Activated CD4-positive, alpha-beta memory T cell treated with anti-CD3 and anti-CD28 coated beads, Interleukin-2, amount 10 ng/mL, durations not matched to agents 7 days and 5 days (primary cell): ENCODE measurements at regions not wholly inside any gene's neighbourhood (a gene's known extent, or its start where the extent isn't known, plus 50 kb on each side); places are given as distances from the start of the nearest gene placed in this dataset.

Source experiments
- CTCF ChIA-PET: fragments of 350-600 bp; sonication (Branson Sonifier 250); formaldehyde crosslinking; loops from one replicate; lab custom pipeline; 2021; ENCODE audit warnings: antibody characterized with exemption, inconsistent platforms; lab: Charles Lee
- POLR2A ChIA-PET: fragments of 350-600 bp; sonication (Branson Sonifier 250); formaldehyde crosslinking; loops from one replicate; lab custom pipeline; 2021; ENCODE audit warnings: antibody characterized with exemption; lab: Charles Lee
- DNase-seq: peaks from one replicate; pipeline ENCODE4 v3.0.0-alpha.2; 2020
- H3K27ac Mint-ChIP-seq: one replicate; pipeline ENCODE4 v1.8.0; 2021; ENCODE audit warnings: mild to moderate bottlenecking, mixed read lengths
- H3K27me3 Mint-ChIP-seq: one replicate; pipeline ENCODE4 v1.8.0; 2021; ENCODE audit warnings: mixed read lengths
- H3K36me3 Mint-ChIP-seq: one replicate; pipeline ENCODE4 v1.8.0; 2021; ENCODE audit warnings: low read depth, mixed read lengths
- H3K4me1 Mint-ChIP-seq: one replicate; pipeline ENCODE4 v1.8.0; 2021; ENCODE audit warnings: mixed read lengths
- H3K4me3 Mint-ChIP-seq: one replicate; pipeline ENCODE4 v1.8.0; 2021; ENCODE audit warnings: mild to moderate bottlenecking, mixed read lengths
- H3K9me3 Mint-ChIP-seq: one replicate; pipeline ENCODE4 v1.8.0; 2021; ENCODE audit warnings: mixed read lengths

DNA sequence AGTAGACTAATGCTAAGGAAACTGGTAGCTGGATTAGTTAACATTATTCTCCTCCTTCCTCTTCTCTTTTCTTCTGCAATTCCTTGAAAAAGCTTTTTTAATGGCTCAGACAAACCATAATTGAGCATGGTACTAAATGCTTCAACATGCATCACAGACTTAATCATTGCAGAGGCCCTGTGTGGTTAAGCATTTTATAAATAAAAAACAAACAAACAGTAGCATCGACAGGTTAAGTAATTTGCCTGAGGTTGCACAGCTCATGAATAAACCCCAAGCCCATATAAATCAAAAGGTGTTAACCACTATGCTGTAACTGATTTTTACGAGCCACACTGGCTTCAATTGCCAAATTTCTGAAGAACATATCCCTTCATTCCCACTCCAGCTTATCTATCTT is 462.1 kb downstream of the LMO4 start:
- DNase-seq, result no peak
- H3K4me1 Mint-ChIP-seq, result no peaks in the 10 kb centered on the region
- no peak overlapping the region for H3K27ac Mint-ChIP-seq
- no peaks in the 10 kb centered on the region for H3K36me3 Mint-ChIP-seq
- H3K27me3 Mint-ChIP-seq, result no peaks in the 10 kb centered on the region
- H3K9me3 Mint-ChIP-seq, result no peaks in the 10 kb centered on the region
- CTCF ChIA-PET, result no interaction called here
- no peak overlapping the region for H3K4me3 Mint-ChIP-seq
- POLR2A ChIA-PET, result no interaction called here

DNA sequence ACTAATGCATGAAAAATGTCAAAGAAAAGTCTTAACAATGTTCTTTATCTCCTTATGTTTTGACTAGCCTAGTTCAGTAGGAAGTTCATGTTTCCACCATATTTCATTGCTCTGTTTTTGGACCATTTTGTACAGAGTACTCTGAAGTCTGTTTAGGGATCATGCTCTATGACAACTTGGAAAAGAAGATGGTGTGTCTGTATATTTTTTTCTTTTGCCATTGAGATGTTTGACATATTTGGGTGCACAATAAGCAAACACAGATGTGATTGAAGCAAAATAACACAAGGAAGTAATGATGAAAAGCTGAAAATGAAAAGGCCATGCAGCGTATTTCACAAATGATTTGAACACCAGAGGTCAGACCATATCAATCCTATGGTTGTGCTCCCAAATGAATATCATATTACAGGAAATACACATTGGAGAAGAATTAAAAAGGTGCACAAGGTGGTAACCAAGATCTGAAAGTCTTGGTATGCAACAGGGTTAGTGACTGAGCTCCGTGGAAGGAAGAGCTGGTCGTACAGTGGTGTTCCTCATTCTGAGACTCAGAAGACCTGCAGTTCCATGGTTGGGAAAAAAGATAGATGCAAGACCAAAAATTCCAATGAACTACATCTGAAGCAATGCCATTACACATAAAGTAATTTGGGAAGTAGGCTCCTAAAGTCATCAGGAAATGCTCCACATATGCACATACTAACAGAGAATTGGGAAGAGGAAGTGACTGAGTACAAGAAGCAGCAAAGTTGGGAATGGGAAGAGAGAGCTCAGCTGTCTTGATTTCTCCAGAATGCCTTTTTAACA is 463.5 kb downstream of the LMO4 start:
- POLR2A ChIA-PET, result no interaction called here
- no peak overlapping the region for H3K4me3 Mint-ChIP-seq
- H3K4me1 Mint-ChIP-seq, result no peaks in the 10 kb centered on the region
- DNase-seq, result no peak
- H3K36me3 Mint-ChIP-seq, result no peaks in the 10 kb centered on the region
- H3K9me3 Mint-ChIP-seq, result no peaks in the 10 kb centered on the region
- CTCF ChIA-PET, result no interaction called here
- H3K27me3 Mint-ChIP-seq, result no peaks in the 10 kb centered on the region
- no peak overlapping the region for H3K27ac Mint-ChIP-seq

DNA sequence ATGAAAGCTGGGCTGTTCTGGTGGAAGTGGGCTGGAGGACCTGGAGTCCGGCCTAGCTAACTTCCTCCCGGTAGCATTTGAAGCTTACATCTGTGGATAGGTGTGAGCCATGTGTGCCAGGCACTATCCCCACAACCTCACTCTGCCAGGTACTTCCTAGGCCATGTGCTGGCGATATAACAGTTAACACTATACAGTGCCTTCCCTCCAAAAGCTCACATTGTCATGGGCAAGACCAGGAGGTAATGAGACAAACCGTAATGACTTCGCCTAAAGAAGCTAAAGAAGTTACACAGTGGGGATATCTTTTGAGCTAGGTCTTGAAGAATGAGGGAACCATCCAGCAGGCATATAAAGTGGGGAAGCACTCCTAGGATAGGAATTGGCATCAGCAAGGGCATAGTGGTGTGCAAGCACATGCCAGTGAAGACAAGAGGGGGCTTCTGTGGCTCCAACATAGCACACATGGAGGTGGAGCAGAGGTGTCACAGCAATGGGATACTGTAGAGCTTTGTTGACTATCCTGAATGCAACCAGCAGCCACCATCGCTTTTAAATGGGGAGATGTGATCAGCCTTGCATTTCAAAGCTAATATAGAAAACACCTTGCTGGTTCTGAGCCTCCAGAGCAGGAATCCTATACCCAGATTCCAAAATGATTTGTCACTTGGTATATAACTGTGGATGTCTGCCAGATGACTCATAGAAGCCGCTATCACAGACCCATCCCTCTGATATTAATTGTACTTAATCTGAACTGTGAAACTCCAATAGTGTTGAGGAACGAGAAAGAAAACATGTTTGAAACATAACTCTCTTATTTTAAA is 466.3 kb downstream of the LMO4 start:
- no peaks in the 10 kb centered on the region for H3K4me1 Mint-ChIP-seq
- no peaks in the 10 kb centered on the region for H3K27me3 Mint-ChIP-seq
- ChIA-PET CTCF (no interaction called here), POLR2A (no interaction called here)
- no peaks in the 10 kb centered on the region for H3K9me3 Mint-ChIP-seq
- H3K4me3 Mint-ChIP-seq, result no peak overlapping the region
- DNase-seq, result no peak
- no peak overlapping the region for H3K27ac Mint-ChIP-seq
- no peaks in the 10 kb centered on the region for H3K36me3 Mint-ChIP-seq

DNA sequence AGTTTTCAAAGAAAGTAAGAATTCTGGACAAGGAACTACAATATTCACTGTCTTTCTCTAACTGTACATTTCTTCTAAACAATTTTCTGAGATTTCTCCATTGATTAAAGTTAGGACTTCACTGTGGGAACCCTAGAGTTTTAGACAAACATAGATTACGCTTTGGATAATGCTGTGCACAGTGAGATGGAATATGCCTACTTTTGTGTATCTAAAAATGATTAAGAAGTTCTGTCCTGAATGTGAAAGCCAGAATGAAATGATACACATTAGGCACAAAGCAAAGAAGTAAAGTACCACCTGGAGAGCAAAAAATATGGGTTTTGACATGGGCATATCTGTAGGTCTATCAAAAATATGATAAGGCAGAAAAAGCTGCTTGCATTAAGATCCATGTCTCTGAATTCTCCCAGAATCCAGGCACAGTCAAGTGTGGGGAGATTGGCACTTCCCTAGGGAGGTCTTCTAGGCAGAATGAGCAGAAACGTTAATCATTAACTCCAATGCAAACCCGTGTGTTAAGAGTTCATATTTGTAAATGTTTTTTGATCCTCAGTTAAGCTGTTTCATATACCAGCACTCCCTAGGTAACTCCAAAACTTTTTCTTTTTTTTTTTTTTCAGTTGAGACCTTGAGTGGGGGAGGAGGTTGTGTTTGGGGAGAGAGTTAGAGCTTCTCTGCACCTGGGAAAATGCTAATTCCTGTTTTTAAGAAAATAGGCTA is 467.1 kb downstream of the LMO4 start:
- no peaks in the 10 kb centered on the region for H3K4me1 Mint-ChIP-seq
- H3K9me3 Mint-ChIP-seq, result no peaks in the 10 kb centered on the region
- H3K27me3 Mint-ChIP-seq, result no peaks in the 10 kb centered on the region
- ChIA-PET CTCF (no interaction called here), POLR2A (no interaction called here)
- no peak for DNase-seq
- no peak overlapping the region for H3K27ac Mint-ChIP-seq
- H3K4me3 Mint-ChIP-seq, result no peak overlapping the region
- H3K36me3 Mint-ChIP-seq, result no peaks in the 10 kb centered on the region

DNA sequence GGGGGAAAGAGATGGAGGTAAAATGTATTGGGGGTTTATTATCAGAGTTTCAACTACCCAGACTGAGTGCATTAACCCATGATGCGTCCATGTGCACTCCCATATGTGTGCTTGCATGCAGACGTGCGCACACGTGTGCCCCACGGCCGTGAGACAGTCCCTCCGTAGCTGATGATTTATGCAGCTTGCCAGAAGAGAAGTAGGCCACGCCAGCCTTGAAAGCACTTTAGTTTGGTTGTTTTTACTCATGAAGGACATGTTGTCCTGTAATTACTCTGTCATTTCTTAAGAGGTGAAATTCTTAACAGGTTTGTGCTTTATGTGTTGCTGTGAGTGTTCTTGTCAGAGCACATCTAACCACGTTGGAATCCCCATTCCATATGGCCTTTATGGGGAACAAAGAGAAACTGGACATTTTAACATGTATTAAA is 467.8 kb downstream of the LMO4 start:
- no peaks in the 10 kb centered on the region for H3K9me3 Mint-ChIP-seq
- ChIA-PET CTCF (no interaction called here), POLR2A (no interaction called here)
- H3K36me3 Mint-ChIP-seq, result no peaks in the 10 kb centered on the region
- H3K27me3 Mint-ChIP-seq, result no peaks in the 10 kb centered on the region
- DNase-seq, result no peak
- no peak overlapping the region for H3K27ac Mint-ChIP-seq
- H3K4me1 Mint-ChIP-seq, result no peaks in the 10 kb centered on the region
- H3K4me3 Mint-ChIP-seq, result no peak overlapping the region

DNA sequence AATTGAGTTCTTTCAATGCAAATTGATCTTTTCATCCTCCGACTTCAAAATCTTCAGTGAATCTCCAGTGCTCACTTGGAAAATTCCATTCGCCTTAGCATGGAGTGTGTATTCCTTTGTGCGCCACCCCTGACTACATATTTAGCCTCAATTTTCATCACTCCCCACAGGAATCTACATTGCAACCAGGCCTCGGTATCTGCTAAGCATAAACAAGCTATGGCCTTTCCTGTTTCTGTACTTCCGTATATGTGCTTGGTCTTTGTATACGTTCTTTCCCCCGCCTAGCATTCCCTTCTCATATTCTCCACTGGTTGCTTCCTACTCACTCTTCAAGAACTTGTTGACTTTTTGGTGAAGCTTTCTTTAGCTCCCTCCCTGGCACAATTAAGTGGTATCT is 470.8 kb downstream of the LMO4 start:
- no peak for DNase-seq
- POLR2A ChIA-PET, result no interaction called here
- Mint-ChIP-seq H3K4me3 (no peak overlapping the region), H3K36me3 (no peaks in the 10 kb centered on the region), H3K27ac (no peak overlapping the region), H3K9me3 (no peaks in the 10 kb centered on the region), H3K4me1 (no peaks in the 10 kb centered on the region), H3K27me3 (no peaks in the 10 kb centered on the region)
- CTCF ChIA-PET, result no interaction called here

DNA sequence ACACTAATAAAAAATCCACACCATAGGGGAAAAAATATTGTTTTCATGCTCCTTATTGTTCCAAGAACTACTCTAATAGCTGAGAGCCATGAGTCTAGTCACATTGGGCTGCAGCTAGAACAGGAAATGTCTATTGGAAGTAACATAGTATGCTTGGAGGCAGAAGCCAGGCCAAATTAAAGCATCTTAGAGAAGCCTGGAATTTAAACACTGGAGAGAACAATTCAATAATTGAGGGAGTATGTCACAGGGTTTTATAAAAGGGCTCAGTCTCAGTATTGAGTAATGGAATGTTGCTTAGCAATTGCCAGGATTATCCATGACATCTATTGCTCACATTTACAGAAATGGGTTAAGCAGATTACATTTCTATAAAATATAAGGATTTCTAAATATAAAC is 471.3 kb downstream of the LMO4 start:
- H3K4me1 Mint-ChIP-seq, result no peaks in the 10 kb centered on the region
- H3K36me3 Mint-ChIP-seq, result no peaks in the 10 kb centered on the region
- no peaks in the 10 kb centered on the region for H3K9me3 Mint-ChIP-seq
- H3K4me3 Mint-ChIP-seq, result no peak overlapping the region
- H3K27ac Mint-ChIP-seq, result no peak overlapping the region
- no peaks in the 10 kb centered on the region for H3K27me3 Mint-ChIP-seq
- no peak for DNase-seq
- ChIA-PET CTCF (no interaction called here), POLR2A (no interaction called here)

DNA sequence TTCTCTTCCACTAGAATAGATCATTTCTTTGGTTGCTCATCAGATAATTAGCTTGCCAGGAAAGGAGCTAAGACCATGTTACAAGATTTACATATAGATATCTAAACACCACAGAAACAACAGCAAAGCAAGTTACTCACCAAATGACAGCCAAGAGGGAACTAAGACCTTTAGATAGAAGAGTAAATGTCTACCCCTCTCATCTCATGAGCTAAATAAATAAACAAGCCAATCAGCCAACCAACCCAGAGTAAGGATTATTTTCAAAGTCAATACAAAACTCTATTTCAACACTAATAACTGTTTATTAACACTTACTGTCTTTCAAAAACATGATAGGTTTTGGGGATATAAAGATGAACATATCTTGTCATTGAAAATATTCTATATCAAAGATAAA is 474.7 kb downstream of the LMO4 start:
- no peaks in the 10 kb centered on the region for H3K36me3 Mint-ChIP-seq
- POLR2A ChIA-PET, result no interaction called here
- no peaks in the 10 kb centered on the region for H3K27me3 Mint-ChIP-seq
- CTCF ChIA-PET, result no interaction called here
- H3K4me1 Mint-ChIP-seq, result no peaks in the 10 kb centered on the region
- DNase-seq, result no peak
- no peak overlapping the region for H3K4me3 Mint-ChIP-seq
- no peaks in the 10 kb centered on the region for H3K9me3 Mint-ChIP-seq
- H3K27ac Mint-ChIP-seq, result no peak overlapping the region

DNA sequence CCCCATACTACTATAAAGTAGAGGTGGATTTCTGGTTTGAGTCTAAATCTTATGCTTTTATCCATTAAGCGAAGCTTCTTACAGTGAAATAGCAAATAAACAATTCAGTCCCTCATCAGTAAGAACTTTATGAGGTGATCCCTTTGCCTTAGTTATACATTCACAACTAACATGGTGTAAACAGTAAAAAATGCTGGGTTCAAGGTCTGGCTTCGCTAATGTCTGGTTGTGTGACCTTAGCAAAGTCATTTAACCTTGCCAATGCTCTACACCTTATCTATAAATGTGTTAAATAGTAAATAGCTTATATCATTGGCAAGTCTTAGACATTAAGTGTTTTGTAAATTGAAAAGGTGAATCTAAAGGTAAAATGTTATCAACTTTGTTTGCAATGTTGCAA is 475.4 kb downstream of the LMO4 start:
- POLR2A ChIA-PET, result no interaction called here
- CTCF ChIA-PET, result no interaction called here
- Mint-ChIP-seq H3K4me1 (no peaks in the 10 kb centered on the region), H3K4me3 (no peak overlapping the region), H3K27ac (no peak overlapping the region), H3K9me3 (no peaks in the 10 kb centered on the region), H3K36me3 (no peaks in the 10 kb centered on the region), H3K27me3 (no peaks in the 10 kb centered on the region)
- no peak for DNase-seq

DNA sequence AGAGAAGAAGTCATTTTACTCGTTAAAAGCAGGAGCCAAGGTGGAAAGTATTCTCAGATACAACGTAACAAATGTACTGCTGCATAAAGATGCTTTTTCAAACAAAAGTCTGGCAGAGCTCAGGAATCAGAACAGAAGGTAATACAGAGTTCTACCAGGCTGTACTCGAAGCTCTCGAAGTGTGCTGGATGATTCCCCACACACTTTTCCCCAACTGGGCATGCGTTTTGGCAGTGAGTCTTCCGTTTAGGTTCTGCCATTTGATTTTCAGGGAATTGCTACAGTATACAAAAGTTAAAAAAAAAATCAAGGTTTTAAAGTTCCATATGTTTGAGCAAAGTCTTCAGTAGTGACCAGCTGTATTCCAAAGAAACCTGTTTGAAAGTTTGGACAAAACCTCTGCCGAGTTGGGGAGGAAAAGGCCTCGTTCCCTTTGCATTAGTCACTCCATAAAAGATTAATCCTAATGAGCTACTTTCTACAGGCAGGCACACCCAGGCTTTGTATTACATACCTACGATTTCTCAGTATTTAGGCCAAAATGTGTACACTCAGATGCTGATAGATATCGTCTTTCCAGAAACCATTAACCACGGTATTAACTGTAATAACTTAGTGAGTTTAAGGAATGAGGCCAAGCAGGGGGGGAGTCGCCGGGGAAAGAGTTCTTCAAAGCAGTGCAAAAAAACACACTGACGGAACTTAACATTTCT is 477.1 kb downstream of the LMO4 start:
- no peak overlapping the region for H3K4me3 Mint-ChIP-seq
- H3K27ac Mint-ChIP-seq, result no peak overlapping the region
- H3K27me3 Mint-ChIP-seq, result no peaks in the 10 kb centered on the region
- H3K4me1 Mint-ChIP-seq, result no peaks in the 10 kb centered on the region
- ChIA-PET CTCF (no interaction called here), POLR2A (no interaction called here)
- DNase-seq, result no peak
- H3K9me3 Mint-ChIP-seq, result no peaks in the 10 kb centered on the region
- H3K36me3 Mint-ChIP-seq, result no peaks in the 10 kb centered on the region

DNA sequence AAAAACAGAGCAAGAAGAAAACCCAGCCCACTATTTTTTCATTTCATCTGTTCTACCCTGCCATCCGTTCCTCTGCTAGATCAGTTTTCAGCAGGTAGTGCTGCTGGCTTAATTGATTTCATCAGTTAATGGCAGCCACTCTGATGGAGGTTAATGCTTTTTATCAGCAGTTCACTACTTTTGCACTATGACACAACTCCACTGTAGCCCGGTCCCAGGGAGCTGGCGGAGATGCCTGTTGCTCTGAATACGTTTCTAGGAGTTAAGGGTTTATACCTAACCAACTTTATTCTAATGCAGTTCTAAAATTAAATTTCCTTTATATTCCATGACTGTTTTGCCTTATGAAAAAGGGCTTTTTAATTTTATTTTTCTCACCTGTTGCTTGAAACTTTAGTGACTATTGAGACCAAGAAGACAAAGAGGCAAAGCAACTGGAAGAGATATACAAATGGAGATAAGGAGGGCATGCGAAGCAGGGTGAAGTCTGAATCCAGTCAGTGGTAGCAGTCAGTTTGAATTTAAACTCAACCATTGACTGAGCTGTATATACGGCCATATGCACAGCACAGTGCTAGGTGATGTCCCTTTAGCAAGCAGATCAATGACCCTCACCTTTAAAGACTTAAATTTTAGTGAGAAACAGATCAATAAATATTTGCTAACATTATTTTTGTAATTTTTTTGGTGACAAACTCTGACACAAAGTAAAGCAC is 477.9 kb downstream of the LMO4 start:
- no peaks in the 10 kb centered on the region for H3K27me3 Mint-ChIP-seq
- H3K9me3 Mint-ChIP-seq, result no peaks in the 10 kb centered on the region
- no peak overlapping the region for H3K27ac Mint-ChIP-seq
- ChIA-PET POLR2A (no interaction called here), CTCF (no interaction called here)
- H3K4me3 Mint-ChIP-seq, result no peak overlapping the region
- no peaks in the 10 kb centered on the region for H3K4me1 Mint-ChIP-seq
- no peaks in the 10 kb centered on the region for H3K36me3 Mint-ChIP-seq
- no peak for DNase-seq

DNA sequence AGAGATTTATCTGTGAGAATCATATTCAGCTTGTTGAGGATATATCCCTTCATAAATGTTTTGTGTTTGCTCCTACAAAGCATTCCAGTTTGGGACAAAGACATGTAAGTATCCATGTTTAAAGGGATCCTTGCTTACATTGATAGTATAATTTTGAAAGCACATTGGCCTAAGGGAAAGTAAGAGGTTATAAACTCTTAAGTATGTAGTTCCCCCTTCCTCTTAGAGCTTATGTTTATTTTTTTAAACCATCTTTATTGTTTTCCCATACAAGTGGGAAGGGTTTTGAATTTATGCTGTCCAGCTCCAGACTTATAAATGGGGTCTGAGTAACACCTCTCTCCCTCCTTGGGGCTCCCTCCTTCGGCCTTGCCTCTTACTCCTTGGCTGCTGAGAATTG is 481.5 kb downstream of the LMO4 start:
- CTCF ChIA-PET, result no interaction called here
- H3K27ac Mint-ChIP-seq, result no peak overlapping the region
- H3K4me1 Mint-ChIP-seq, result no peaks in the 10 kb centered on the region
- H3K27me3 Mint-ChIP-seq, result no peaks in the 10 kb centered on the region
- H3K36me3 Mint-ChIP-seq, result no peaks in the 10 kb centered on the region
- no peaks in the 10 kb centered on the region for H3K9me3 Mint-ChIP-seq
- no peak for DNase-seq
- POLR2A ChIA-PET, result no interaction called here
- H3K4me3 Mint-ChIP-seq, result no peak overlapping the region
